OCI-LY3 (cell line): ENCODE measurements at regions not wholly inside any gene's neighbourhood (a gene's known extent, or its start where the extent isn't known, plus 50 kb on each side); places are given as distances from the start of the nearest gene placed in this dataset.

Experiments used
- H2AFZ ChIP-seq: fragments of 200-600, 300-600 bp; shearing (Covaris generic); 2 replicates; pipeline ENCODE4 v1.6.0; 2014; ENCODE audit warnings: antibody characterized with exemption, low read depth, low read length
- H3K27ac ChIP-seq: fragments of 200-600, 300-600 bp; sonication (generic); 2 replicates; pipeline ENCODE4 v1.5.1; 2014; ENCODE audit warnings: mild to moderate bottlenecking, low read length, moderate library complexity, mixed read lengths
- H3K27me3 ChIP-seq: fragments of 200-600, 300-600 bp; sonication (generic); 2 replicates; pipeline ENCODE4 v1.6.1; 2014; ENCODE audit warnings: low read depth, low read length, mixed read lengths
- H3K36me3 ChIP-seq: fragments of 200-600, 300-600 bp; sonication (generic); replicated peaks from 2 replicates; pipeline ENCODE3; 2014; ENCODE audit warnings: low read depth, low read length, mixed read lengths
- H3K4me1 ChIP-seq: fragments of 300-600, 200-600 bp; sonication (generic); 2 replicates; pipeline ENCODE4 v1.6.1; 2014; ENCODE audit warnings: low read length, mixed read lengths
- H3K4me2 ChIP-seq: fragments of 200-600, 300-600 bp; sonication (generic); 2 replicates; pipeline ENCODE4 v1.6.1; 2014; ENCODE audit warnings: low read length, mixed read lengths
- H3K4me3 ChIP-seq: fragments of 300-600, 200-600 bp; sonication (generic); 2 replicates; pipeline ENCODE4 v1.5.1; 2014; ENCODE audit warnings: antibody characterized with exemption, mild to moderate bottlenecking, low read length, moderate library complexity
- H3K79me2 ChIP-seq: fragments of 300-600, 200-600 bp; shearing (Covaris generic); 2 replicates; pipeline ENCODE4 v1.6.1; 2014; ENCODE audit warnings: mild to moderate bottlenecking, low read length, mixed read lengths
- H3K9ac ChIP-seq: fragments of 300-600, 200-600 bp; shearing (Covaris generic); 2 replicates; pipeline ENCODE4 v1.6.0; 2014; ENCODE audit warnings: mild to moderate bottlenecking, low read length, moderate library complexity
- H3K9me3 ChIP-seq: fragments of 200-600, 300-600 bp; shearing (Covaris generic); 2 replicates; pipeline ENCODE4 v1.6.1; 2014; ENCODE audit warnings: low read length, mixed read lengths; ENCODE audit not compliant: insufficient read depth
- H4K20me1 ChIP-seq: fragments of 200-600, 300-600 bp; sonication (generic); 2 replicates; pipeline ENCODE4 v1.6.1; 2016; ENCODE audit warnings: low read length, mixed read lengths; ENCODE audit not compliant: insufficient read depth
- EZH2phosphoT487 ChIP-seq: fragments of 200-600 bp; shearing (Covaris generic); IDR thresholded peaks from 2 replicates; pipeline ENCODE4 v1.6.1; 2018; ENCODE audit warnings: antibody characterized with exemption, mixed run types, low read depth
- TF ChIP-seq, protein P1 (sequence below): fragments of 200-600, 300-600 bp; sonication (generic); IDR thresholded peaks from 2 replicates; pipeline ENCODE4 v1.5.1; 2014; ENCODE audit warnings: antibody characterized with exemption, low read length, low read depth

DNA sequence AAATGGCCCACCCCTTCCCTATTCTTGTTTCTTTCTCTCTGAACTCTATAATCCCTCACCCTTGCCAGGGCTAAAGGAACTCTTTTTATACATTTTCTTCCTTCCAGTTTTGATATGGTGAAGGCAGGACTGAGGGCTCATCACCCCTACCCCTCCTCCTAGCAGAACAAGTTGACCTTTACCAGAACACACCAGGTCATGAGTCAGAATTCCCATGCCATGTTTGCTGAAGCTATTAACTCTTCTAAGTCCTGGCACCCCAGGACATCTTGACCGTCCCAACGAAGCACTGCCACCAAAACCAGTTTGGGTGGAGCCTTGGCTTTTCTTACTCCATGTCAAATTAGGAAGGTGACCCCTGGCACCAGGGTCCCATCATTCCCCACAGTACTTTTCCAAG, 57.5 kb upstream of the DYNLT3 start:
- H3K9me3 ChIP-seq, result no peaks in the 10 kb centered on the region
- H3K79me2 ChIP-seq, result no peaks in the 10 kb centered on the region
- H3K4me2 ChIP-seq, result no peak overlapping the region
- H3K27ac ChIP-seq, result no peak overlapping the region
- no peak overlapping the region for H3K4me3 ChIP-seq
- no peaks in the 10 kb centered on the region for H4K20me1 ChIP-seq
- TF ChIP-seq, protein P1, sequence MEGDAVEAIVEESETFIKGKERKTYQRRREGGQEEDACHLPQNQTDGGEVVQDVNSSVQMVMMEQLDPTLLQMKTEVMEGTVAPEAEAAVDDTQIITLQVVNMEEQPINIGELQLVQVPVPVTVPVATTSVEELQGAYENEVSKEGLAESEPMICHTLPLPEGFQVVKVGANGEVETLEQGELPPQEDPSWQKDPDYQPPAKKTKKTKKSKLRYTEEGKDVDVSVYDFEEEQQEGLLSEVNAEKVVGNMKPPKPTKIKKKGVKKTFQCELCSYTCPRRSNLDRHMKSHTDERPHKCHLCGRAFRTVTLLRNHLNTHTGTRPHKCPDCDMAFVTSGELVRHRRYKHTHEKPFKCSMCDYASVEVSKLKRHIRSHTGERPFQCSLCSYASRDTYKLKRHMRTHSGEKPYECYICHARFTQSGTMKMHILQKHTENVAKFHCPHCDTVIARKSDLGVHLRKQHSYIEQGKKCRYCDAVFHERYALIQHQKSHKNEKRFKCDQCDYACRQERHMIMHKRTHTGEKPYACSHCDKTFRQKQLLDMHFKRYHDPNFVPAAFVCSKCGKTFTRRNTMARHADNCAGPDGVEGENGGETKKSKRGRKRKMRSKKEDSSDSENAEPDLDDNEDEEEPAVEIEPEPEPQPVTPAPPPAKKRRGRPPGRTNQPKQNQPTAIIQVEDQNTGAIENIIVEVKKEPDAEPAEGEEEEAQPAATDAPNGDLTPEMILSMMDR, result no peak
- no peak for TF ChIP-seq EZH2phosphoT487
- no peaks in the 10 kb centered on the region for H3K4me1 ChIP-seq
- no peak overlapping the region for H2AFZ ChIP-seq
- H3K27me3 ChIP-seq, result no peaks in the 10 kb centered on the region
- no peaks in the 10 kb centered on the region for H3K36me3 ChIP-seq
- no peak overlapping the region for H3K9ac ChIP-seq

DNA sequence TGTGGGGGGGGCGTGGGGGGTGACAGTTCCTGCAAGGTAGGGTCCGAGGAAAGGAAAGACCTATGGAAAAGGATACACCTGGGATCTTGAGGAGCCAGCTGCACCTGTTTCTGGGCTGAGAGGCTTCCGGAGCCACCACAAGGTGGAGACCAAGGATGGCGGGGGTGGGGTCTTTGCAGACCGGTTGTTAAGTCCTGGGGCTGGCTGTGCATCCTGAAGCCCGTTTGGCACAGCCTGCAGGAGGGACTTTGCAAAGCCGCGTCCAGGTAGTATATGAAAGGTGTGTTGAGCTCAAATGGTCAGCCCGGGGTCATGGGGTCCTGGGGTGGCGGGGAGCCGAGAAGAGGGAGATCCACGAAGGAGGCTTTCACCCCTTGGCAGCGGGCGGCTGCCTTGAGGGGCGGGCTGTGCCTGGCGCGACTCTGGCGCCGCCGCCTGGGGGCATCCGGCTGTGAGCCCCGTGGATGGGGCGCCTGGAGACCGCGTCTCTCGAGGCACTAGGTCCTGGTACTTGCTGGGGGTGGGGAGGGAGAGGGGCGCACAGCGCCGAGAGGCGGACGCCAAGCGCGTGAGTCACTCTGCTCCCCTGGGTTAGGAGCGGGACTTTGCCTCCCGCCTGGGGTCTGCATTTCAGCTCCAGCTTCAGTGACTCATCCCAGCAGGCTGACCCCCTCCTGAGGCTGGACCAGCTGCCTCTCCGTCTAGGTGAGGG, 58.2 kb upstream of the DYNLT3 start:
- no peak overlapping the region for H3K4me2 ChIP-seq
- no peak overlapping the region for H3K4me3 ChIP-seq
- H3K27ac ChIP-seq, result no peak overlapping the region

DNA sequence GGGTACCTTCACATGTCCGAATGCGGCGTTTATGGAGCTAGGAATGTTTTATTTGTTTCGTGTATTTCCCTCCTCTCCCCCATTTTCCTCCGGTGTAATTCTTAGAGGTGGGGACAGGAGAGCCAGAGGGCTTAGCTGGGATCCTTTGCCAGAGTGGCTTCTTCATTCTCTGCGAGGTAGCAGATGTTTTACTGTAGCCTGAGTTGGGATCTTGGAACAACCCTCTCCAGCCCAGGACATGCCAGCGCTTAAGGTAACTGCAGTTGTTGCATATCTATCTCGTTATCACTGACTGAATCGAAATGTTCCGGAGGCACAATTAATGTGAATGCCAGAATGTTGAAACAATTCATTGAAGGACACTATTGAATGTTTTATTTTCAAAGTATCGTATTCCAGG, 59.0 kb upstream of the DYNLT3 start:
- Histone ChIP-seq H2AFZ (no peak overlapping the region), H3K4me3 (no peak overlapping the region), H3K27me3 (no peaks in the 10 kb centered on the region), H3K9me3 (no peaks in the 10 kb centered on the region), H3K4me1 (no peaks in the 10 kb centered on the region), H3K79me2 (no peaks in the 10 kb centered on the region), H4K20me1 (no peaks in the 10 kb centered on the region), H3K36me3 (no peaks in the 10 kb centered on the region), H3K9ac (no peak overlapping the region), H3K4me2 (no peak overlapping the region), H3K27ac (no peak overlapping the region)
- TF ChIP-seq, protein P1, result no peak
- no peak for TF ChIP-seq EZH2phosphoT487

More for the DNA sequence above, 58.2 kb upstream of the DYNLT3 start:
- Histone ChIP-seq H3K9ac (no peak overlapping the region), H3K4me1 (no peaks in the 10 kb centered on the region), H3K27me3 (no peaks in the 10 kb centered on the region), H3K9me3 (no peaks in the 10 kb centered on the region), H2AFZ (no peak overlapping the region), H3K36me3 (no peaks in the 10 kb centered on the region), H3K79me2 (no peaks in the 10 kb centered on the region), H4K20me1 (no peaks in the 10 kb centered on the region)
- no peak for TF ChIP-seq EZH2phosphoT487
- TF ChIP-seq, protein P1, result no peak

DNA sequence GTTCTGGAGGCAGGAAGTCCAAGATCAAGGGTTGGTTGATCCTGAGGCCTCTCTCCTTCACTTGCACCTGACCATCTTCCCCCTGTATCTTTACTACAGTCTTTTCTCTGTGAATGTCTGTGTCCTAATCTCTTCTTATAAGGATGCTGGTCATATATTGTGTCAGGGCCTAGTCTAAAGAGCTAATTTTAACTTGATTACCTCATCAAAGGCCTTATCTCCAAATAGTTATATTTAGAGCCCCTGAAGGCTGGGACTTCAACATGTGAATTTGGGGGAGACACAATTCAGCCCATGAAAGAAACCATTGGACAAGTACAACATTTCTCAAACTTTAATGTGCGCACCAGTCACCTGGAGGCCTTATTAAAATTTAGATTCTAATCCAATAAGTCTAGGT, 62.8 kb upstream of the DYNLT3 start:
- H3K9me3 ChIP-seq, result no peaks in the 10 kb centered on the region
- no peak overlapping the region for H2AFZ ChIP-seq
- no peaks in the 10 kb centered on the region for H3K4me1 ChIP-seq
- H3K27ac ChIP-seq, result no peak overlapping the region
- TF ChIP-seq, protein P1, result no peak
- TF ChIP-seq EZH2phosphoT487, result no peak
- no peaks in the 10 kb centered on the region for H3K36me3 ChIP-seq
- no peaks in the 10 kb centered on the region for H3K79me2 ChIP-seq
- H3K9ac ChIP-seq, result no peak overlapping the region
- no peaks in the 10 kb centered on the region for H4K20me1 ChIP-seq
- H3K4me2 ChIP-seq, result no peak overlapping the region
- H3K27me3 ChIP-seq, result no peaks in the 10 kb centered on the region
- H3K4me3 ChIP-seq, result no peak overlapping the region
